CD4-positive, alpha-beta T cell (primary cell): ENCODE measurements at regions not wholly inside any gene's neighbourhood (a gene's known extent, or its start where the extent isn't known, plus 50 kb on each side); places are given as distances from the start of the nearest gene placed in this dataset.

Source experiments
- ATAC-seq: fragments of 200-7000 bp; cut with Tn5 transposase; one replicate; pipeline ENCODE4 v1.10.0; 2022; ENCODE audit warnings: mild to moderate bottlenecking; ENCODE audit not compliant: poor library complexity
- CTCF ChIA-PET: fragments of 350-600 bp; sonication (Branson Sonifier 250); formaldehyde crosslinking; loops from one replicate; lab custom pipeline; 2021; ENCODE audit warnings: antibody characterized with exemption, inconsistent platforms; lab: Charles Lee
- POLR2A ChIA-PET: fragments of 350-600 bp; sonication (Branson Sonifier 250); formaldehyde crosslinking; loops from one replicate; lab custom pipeline; 2021; ENCODE audit warnings: antibody characterized with exemption, inconsistent platforms; lab: Charles Lee
- DNase-seq, 14 experiments: peaks; one replicate each; pipeline ENCODE4 v3.0.0-alpha.2; 2013 to 2020; ENCODE audit warnings: mixed read lengths in 2 of 14
- H3K27ac ChIP-seq, 2 donors: one replicate each; pipeline versions ENCODE4 v1.5.1 to v1.7.0; 2013; ENCODE audit warnings: low read length in 2 of 2, low read depth in 1 of 2, mild to moderate bottlenecking in 1 of 2
- H3K27me3 ChIP-seq, 2 experiments: 1 replicate in 1 of 2; 2 replicates in 1 of 2; pipeline versions ENCODE4 v1.6.1 to v1.7.0; 2013; ENCODE audit warnings: low read length in 2 of 2, control low read depth in 1 of 2, mild to moderate bottlenecking in 1 of 2, moderate library complexity in 1 of 2; ENCODE audit not compliant: insufficient read depth in 2 of 2, control insufficient read depth in 1 of 2
- H3K36me3 ChIP-seq: one replicate; pipeline ENCODE4 v1.6.1; 2013; ENCODE audit warnings: low read length, control low read depth; ENCODE audit not compliant: insufficient read depth
- H3K4me1 ChIP-seq: one replicate; pipeline ENCODE4 v1.6.1; 2013; ENCODE audit warnings: low read length, control low read depth; ENCODE audit not compliant: insufficient read depth
- H3K4me3 ChIP-seq: one replicate; pipeline ENCODE4 v1.5.1; 2013; ENCODE audit warnings: mild to moderate bottlenecking, low read length, moderate library complexity
- H3K9me3 ChIP-seq, 2 experiments: 1 replicate in 1 of 2; 2 replicates in 1 of 2; pipeline versions ENCODE4 v1.6.1 to v1.7.0; 2013; ENCODE audit warnings: low read length in 2 of 2, mild to moderate bottlenecking in 2 of 2, control low read depth in 1 of 2, moderate library complexity in 1 of 2; ENCODE audit not compliant: control insufficient read depth in 1 of 2, insufficient read depth in 1 of 2
- H3K27ac Mint-ChIP-seq: one replicate; pipeline ENCODE4 v1.8.0; 2020; ENCODE audit warnings: mixed read lengths
- H3K27me3 Mint-ChIP-seq: one replicate; pipeline ENCODE4 v1.8.0; 2021; ENCODE audit warnings: mixed read lengths
- H3K36me3 Mint-ChIP-seq: one replicate; pipeline ENCODE4 v1.8.0; 2021; ENCODE audit warnings: low read depth, mixed read lengths
- H3K4me1 Mint-ChIP-seq: one replicate; pipeline ENCODE4 v1.8.0; 2021; ENCODE audit warnings: low read depth, mixed read lengths
- H3K4me3 Mint-ChIP-seq: one replicate; pipeline ENCODE4 v1.8.0; 2020; ENCODE audit warnings: mild to moderate bottlenecking, mixed read lengths
- H3K9me3 Mint-ChIP-seq: one replicate; pipeline ENCODE4 v1.8.0; 2020; ENCODE audit warnings: mixed read lengths
- CTCF ChIP-seq: fragments of 200-600 bp; IDR thresholded peaks from one replicate; pipeline ENCODE4 v1.8.0; 2022; ENCODE audit warnings: antibody characterized with exemption, mild to moderate bottlenecking
- intact Hi-C, 2 experiments: fragments of 100-400 bp; cut with DNase I in 1 of 2; cut with micrococcal nuclease in 1 of 2; formaldehyde crosslinking; loops; one replicate each; pipeline versions ENCODE4 v1.15.1 to v1.9.0; 2023 to 2025; cut with DNase I, micrococcal nuclease

GRCh38 chr5:74409166-74409706, 231.3 kb downstream of the ENC1 start:
- Mint-ChIP-seq H3K9me3 (no peaks in the 10 kb centered on the region), H3K27me3 (peaks cover 3% of the 10 kb centered on the region), H3K4me3 (no peak overlapping the region), H3K27ac (no peak overlapping the region), H3K4me1 (no peaks in the 10 kb centered on the region), H3K36me3 (no peaks in the 10 kb centered on the region)
- Histone ChIP-seq H3K4me3 (no peak overlapping the region), H3K36me3 (no peaks in the 10 kb centered on the region), H3K27me3 (no peaks in the 10 kb centered on the region), H3K9me3 (no peaks in the 10 kb centered on the region), H3K27ac (no peak overlapping the region), H3K4me1 (no peaks in the 10 kb centered on the region)
- ChIA-PET CTCF (no interaction called here), POLR2A (no interaction called here)
- ATAC-seq (no peak), DNase-seq (no peak)
- intact Hi-C loops, result no loop called here
- TF ChIP-seq CTCF, result no peak

- H3K36me3 ChIP-seq, result no peaks in the 10 kb centered on the region
- intact Hi-C loops, result no loop called here
- ChIA-PET POLR2A (no interaction called here), CTCF (no interaction called here)
- H3K4me3 ChIP-seq, result no peak overlapping the region
- DNase-seq (no peak), ATAC-seq (no peak)
- H3K9me3 ChIP-seq, result no peaks in the 10 kb centered on the region
- Mint-ChIP-seq H3K4me1 (peaks cover 3% of the 10 kb centered on the region), H3K9me3 (no peaks in the 10 kb centered on the region), H3K4me3 (no peak overlapping the region), H3K36me3 (no peaks in the 10 kb centered on the region), H3K27me3 (peaks cover 3% of the 10 kb centered on the region), H3K27ac (no peak overlapping the region)
- TF ChIP-seq CTCF, result no peak
- no peak overlapping the region for H3K27ac ChIP-seq
- H3K4me1 ChIP-seq, result no peaks in the 10 kb centered on the region
- H3K27me3 ChIP-seq, result no peaks in the 10 kb centered on the region
These were observed 232.1 kb downstream of the ENC1 start for GRCh38 chr5:74408150-74409043.

- Histone ChIP-seq H3K4me1 (no peaks in the 10 kb centered on the region), H3K9me3 (no peaks in the 10 kb centered on the region), H3K4me3 (no peak overlapping the region), H3K27ac (no peak overlapping the region), H3K36me3 (no peaks in the 10 kb centered on the region), H3K27me3 (no peaks in the 10 kb centered on the region)
- H3K4me1 Mint-ChIP-seq, result peaks cover 10% of the 10 kb centered on the region
- H3K9me3 Mint-ChIP-seq, result no peaks in the 10 kb centered on the region
- DNase-seq, result no peak
- intact Hi-C loops, result no loop called here
- ATAC-seq, result no peak
- POLR2A ChIA-PET, result interaction anchor here (0.7 kb wide), 1 partner anchor 78 kb away, joined by 9 read pairs; no protein-coding TSS in a partner anchor
- H3K27me3 Mint-ChIP-seq, result peaks cover 3% of the 10 kb centered on the region
- H3K36me3 Mint-ChIP-seq, result no peaks in the 10 kb centered on the region
- H3K27ac Mint-ChIP-seq, result no peak overlapping the region
- CTCF ChIA-PET, result no interaction called here
- H3K4me3 Mint-ChIP-seq, result no peak overlapping the region
- no peak for TF ChIP-seq CTCF
These were observed 232.8 kb downstream of the ENC1 start for GRCh38 chr5:74407701-74408100.
